OCI-LY3 (cell line): ENCODE measurements at regions not wholly inside any gene's neighbourhood (a gene's known extent, or its start where the extent isn't known, plus 50 kb on each side); places are given as distances from the start of the nearest gene placed in this dataset.

Source experiments
- H2AFZ ChIP-seq: fragments of 200-600, 300-600 bp; shearing (Covaris generic); 2 replicates; pipeline ENCODE4 v1.6.0; 2014; ENCODE audit warnings: antibody characterized with exemption, low read depth, low read length
- H3K27ac ChIP-seq: fragments of 200-600, 300-600 bp; sonication (generic); 2 replicates; pipeline ENCODE4 v1.5.1; 2014; ENCODE audit warnings: mild to moderate bottlenecking, low read length, moderate library complexity, mixed read lengths
- H3K27me3 ChIP-seq: fragments of 200-600, 300-600 bp; sonication (generic); 2 replicates; pipeline ENCODE4 v1.6.1; 2014; ENCODE audit warnings: low read depth, low read length, mixed read lengths
- H3K36me3 ChIP-seq: fragments of 200-600, 300-600 bp; sonication (generic); replicated peaks from 2 replicates; pipeline ENCODE3; 2014; ENCODE audit warnings: low read depth, low read length, mixed read lengths
- H3K4me1 ChIP-seq: fragments of 300-600, 200-600 bp; sonication (generic); 2 replicates; pipeline ENCODE4 v1.6.1; 2014; ENCODE audit warnings: low read length, mixed read lengths
- H3K4me2 ChIP-seq: fragments of 200-600, 300-600 bp; sonication (generic); 2 replicates; pipeline ENCODE4 v1.6.1; 2014; ENCODE audit warnings: low read length, mixed read lengths
- H3K4me3 ChIP-seq: fragments of 300-600, 200-600 bp; sonication (generic); 2 replicates; pipeline ENCODE4 v1.5.1; 2014; ENCODE audit warnings: antibody characterized with exemption, mild to moderate bottlenecking, low read length, moderate library complexity
- H3K79me2 ChIP-seq: fragments of 300-600, 200-600 bp; shearing (Covaris generic); 2 replicates; pipeline ENCODE4 v1.6.1; 2014; ENCODE audit warnings: mild to moderate bottlenecking, low read length, mixed read lengths
- H3K9ac ChIP-seq: fragments of 300-600, 200-600 bp; shearing (Covaris generic); 2 replicates; pipeline ENCODE4 v1.6.0; 2014; ENCODE audit warnings: mild to moderate bottlenecking, low read length, moderate library complexity
- H3K9me3 ChIP-seq: fragments of 200-600, 300-600 bp; shearing (Covaris generic); 2 replicates; pipeline ENCODE4 v1.6.1; 2014; ENCODE audit warnings: low read length, mixed read lengths; ENCODE audit not compliant: insufficient read depth
- H4K20me1 ChIP-seq: fragments of 200-600, 300-600 bp; sonication (generic); 2 replicates; pipeline ENCODE4 v1.6.1; 2016; ENCODE audit warnings: low read length, mixed read lengths; ENCODE audit not compliant: insufficient read depth
- CTCF ChIP-seq: fragments of 200-600, 300-600 bp; sonication (generic); IDR thresholded peaks from 2 replicates; pipeline ENCODE4 v1.5.1; 2014; ENCODE audit warnings: antibody characterized with exemption, low read length, low read depth
- EZH2phosphoT487 ChIP-seq: fragments of 200-600 bp; shearing (Covaris generic); IDR thresholded peaks from 2 replicates; pipeline ENCODE4 v1.6.1; 2018; ENCODE audit warnings: antibody characterized with exemption, mixed run types, low read depth

- H3K4me2 ChIP-seq: no peak overlapping the region
- no peak overlapping the region for H3K4me3 ChIP-seq
- no peak overlapping the region for H3K9ac ChIP-seq
- no peaks in the 10 kb centered on the region for H4K20me1 ChIP-seq
- H3K36me3 ChIP-seq: no peaks in the 10 kb centered on the region
- H3K9me3 ChIP-seq: no peaks in the 10 kb centered on the region
- H3K27ac ChIP-seq: no peak overlapping the region
- no peaks in the 10 kb centered on the region for H3K79me2 ChIP-seq
- TF ChIP-seq EZH2phosphoT487 (no peak), CTCF (no peak)
- no peak overlapping the region for H2AFZ ChIP-seq
- H3K27me3 ChIP-seq: no peaks in the 10 kb centered on the region
- H3K4me1 ChIP-seq: no peaks in the 10 kb centered on the region
Measured at GRCh38 chr2:177114712-177115111, 97.9 kb upstream of the HNRNPA3 start.

GRCh38 chr2:177117755-177118154 lies 94.8 kb upstream of the HNRNPA3 start:
- TF ChIP-seq CTCF: no peak
- no peak for TF ChIP-seq EZH2phosphoT487
- Histone ChIP-seq H3K4me1 (no peaks in the 10 kb centered on the region), H3K9me3 (no peaks in the 10 kb centered on the region), H3K4me2 (0 out of 2 replicates have a peak overlapping the region, but pooled peaks have one; percentile 1), H2AFZ (peak overlapping the region; percentile 18; the same call in 1 of the 2 replicates), H3K9ac (no peak overlapping the region), H3K27ac (no peak overlapping the region), H3K27me3 (peaks cover 3% of the 10 kb centered on the region; the same call in 1 of the 2 replicates), H4K20me1 (no peaks in the 10 kb centered on the region), H3K4me3 (no peak overlapping the region), H3K36me3 (no peaks in the 10 kb centered on the region), H3K79me2 (no peaks in the 10 kb centered on the region)

GRCh38 chr2:177118636-177119035 lies 94.0 kb upstream of the HNRNPA3 start:
- Histone ChIP-seq H3K4me1 (no peaks in the 10 kb centered on the region), H3K9ac (no peak overlapping the region), H4K20me1 (no peaks in the 10 kb centered on the region), H3K27me3 (peaks cover 3% of the 10 kb centered on the region; the same call in 1 of the 2 replicates), H3K4me3 (no peak overlapping the region), H2AFZ (no peak overlapping the region), H3K4me2 (no peak overlapping the region), H3K27ac (no peak overlapping the region), H3K36me3 (no peaks in the 10 kb centered on the region), H3K9me3 (no peaks in the 10 kb centered on the region), H3K79me2 (no peaks in the 10 kb centered on the region)
- TF ChIP-seq CTCF (no peak), EZH2phosphoT487 (no peak)

GRCh38 chr2:177119099-177119498 lies 93.5 kb upstream of the HNRNPA3 start:
- Histone ChIP-seq H3K36me3 (no peaks in the 10 kb centered on the region), H2AFZ (no peak overlapping the region), H3K27me3 (peaks cover 3% of the 10 kb centered on the region; the same call in 1 of the 2 replicates), H3K4me2 (no peak overlapping the region), H3K9me3 (no peaks in the 10 kb centered on the region), H3K4me1 (no peaks in the 10 kb centered on the region), H3K27ac (no peak overlapping the region), H3K79me2 (no peaks in the 10 kb centered on the region), H3K4me3 (no peak overlapping the region), H4K20me1 (no peaks in the 10 kb centered on the region), H3K9ac (no peak overlapping the region)
- no peak for TF ChIP-seq EZH2phosphoT487
- TF ChIP-seq CTCF: no peak
